Stimulated activated CD4-positive, alpha-beta T cell treated with anti-CD3 and anti-CD28 coated beads, TNF-alpha, amount 100 ng/mL, for 48 hours (primary cell): ENCODE measurements at regions not wholly inside any gene's neighbourhood (a gene's known extent, or its start where the extent isn't known, plus 50 kb on each side); places are given as distances from the start of the nearest gene placed in this dataset.

Experiments
- DNase-seq, 3 donors: peaks; one replicate each; pipeline ENCODE4 v3.0.0-alpha.2; 2020; ENCODE audit warnings: low read depth in 3 of 3

- no peak for DNase-seq
Observed at GRCh38 chr1:209063767-209064659, 519.5 kb upstream of the CAMK1G start.

GRCh38 chr1:209064850-209065706 is 518.4 kb upstream of the CAMK1G start:
- DNase-seq, result no peak

- no peak for DNase-seq
Observed at GRCh38 chr1:209072481-209072880, 511.0 kb upstream of the CAMK1G start.

GRCh38 chr1:209073879-209074278 is 509.6 kb upstream of the CAMK1G start:
- no peak for DNase-seq

- DNase-seq, result no peak
Observed at GRCh38 chr1:209074575-209075250, 508.8 kb upstream of the CAMK1G start.

- no peak for DNase-seq
Observed at GRCh38 chr1:209076688-209077087, 506.8 kb upstream of the CAMK1G start.

GRCh38 chr1:209080170-209080781 is 503.2 kb upstream of the CAMK1G start:
- no peak for DNase-seq

GRCh38 chr1:209086486-209087192 is 496.9 kb upstream of the CAMK1G start:
- no peak for DNase-seq

- DNase-seq, result no peak
Observed at GRCh38 chr1:209094384-209094783, 489.1 kb upstream of the CAMK1G start.

GRCh38 chr1:209095627-209096595 is 487.6 kb upstream of the CAMK1G start:
- no peak for DNase-seq

- DNase-seq, result no peak
Observed at GRCh38 chr1:209100460-209100859, 483.1 kb upstream of the CAMK1G start.

GRCh38 chr1:209101106-209101505 is 482.4 kb upstream of the CAMK1G start:
- no peak for DNase-seq

- DNase-seq, result no peak
Observed at GRCh38 chr1:209102120-209102519, 481.4 kb upstream of the CAMK1G start.

- DNase-seq, result no peak
Observed at GRCh38 chr1:209102531-209102930, 481.0 kb upstream of the CAMK1G start.

- DNase-seq, result no peak
Observed at GRCh38 chr1:209103092-209103491, 480.4 kb upstream of the CAMK1G start.

GRCh38 chr1:209104646-209105045 is 478.9 kb upstream of the CAMK1G start:
- DNase-seq, result no peak

- DNase-seq, result no peak
Observed at GRCh38 chr1:209105701-209106100, 477.8 kb upstream of the CAMK1G start.

- no peak for DNase-seq
Observed at GRCh38 chr1:209106237-209106741, 477.2 kb upstream of the CAMK1G start.

GRCh38 chr1:209106861-209107260 is 476.7 kb upstream of the CAMK1G start:
- no peak for DNase-seq

- DNase-seq, result no peak
Observed at GRCh38 chr1:209107535-209107934, 476.0 kb upstream of the CAMK1G start.
